ENCODE measurements at regions not wholly inside any gene's neighbourhood (a gene's known extent, or its start where the extent isn't known, plus 50 kb on each side); places are given as distances from the start of the nearest gene placed in this dataset.
A peak's percentile ranks its signal among the peaks of the same experiment; 100 is the strongest.
"Not testable (repeated sequence)": the region's sequence is repeated elsewhere in the genome, so short reads cannot be mapped to it uniquely, and the experiment has no call there.

- Mint-ChIP-seq H3K27me3 (no peaks in the 10 kb centered on the region), H3K4me3 (no peak overlapping the region), H3K9me3 (peaks cover 9% of the 10 kb centered on the region), H3K27ac (no peak overlapping the region), H3K36me3 (peaks cover 4% of the 10 kb centered on the region), H3K4me1 (no peaks in the 10 kb centered on the region)
- DNase-seq (ENCODE audit: low spot score in 2 of 2) (no peak), ATAC-seq (ENCODE audit: low read depth) (no peak)
Measured at GRCh38 chr20:39745380-39745779, 783.2 kb downstream of the DHX35 start.

DNA sequence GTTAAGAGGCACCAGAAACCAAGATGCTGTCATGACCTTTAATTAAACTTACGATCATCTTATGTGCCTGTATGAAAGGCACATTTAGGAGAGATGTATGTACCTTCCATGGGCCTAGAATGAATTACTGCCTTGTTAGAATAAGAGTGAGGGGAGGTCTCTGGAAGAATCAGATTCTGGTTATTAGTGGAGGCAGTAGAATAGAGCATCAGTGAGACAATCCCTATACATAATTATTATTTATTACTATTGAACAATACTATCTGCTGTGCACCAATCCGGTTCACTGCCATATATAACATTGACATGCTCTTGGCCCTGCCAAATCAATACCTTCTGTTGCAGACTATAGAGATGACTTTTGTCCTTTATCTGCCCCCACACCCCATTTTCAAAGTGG, 776.5 kb downstream of the DHX35 start:
- H3K27me3 Mint-ChIP-seq: no peaks in the 10 kb centered on the region
- DNase-seq (ENCODE audit: low spot score in 2 of 2): no peak
- H3K36me3 Mint-ChIP-seq: no peaks in the 10 kb centered on the region
- H3K27ac Mint-ChIP-seq: no peak overlapping the region
- H3K4me1 Mint-ChIP-seq: no peaks in the 10 kb centered on the region
- H3K9me3 Mint-ChIP-seq: no peaks in the 10 kb centered on the region
- no peak for ATAC-seq (ENCODE audit: low read depth)
- H3K4me3 Mint-ChIP-seq: no peak overlapping the region

DNA sequence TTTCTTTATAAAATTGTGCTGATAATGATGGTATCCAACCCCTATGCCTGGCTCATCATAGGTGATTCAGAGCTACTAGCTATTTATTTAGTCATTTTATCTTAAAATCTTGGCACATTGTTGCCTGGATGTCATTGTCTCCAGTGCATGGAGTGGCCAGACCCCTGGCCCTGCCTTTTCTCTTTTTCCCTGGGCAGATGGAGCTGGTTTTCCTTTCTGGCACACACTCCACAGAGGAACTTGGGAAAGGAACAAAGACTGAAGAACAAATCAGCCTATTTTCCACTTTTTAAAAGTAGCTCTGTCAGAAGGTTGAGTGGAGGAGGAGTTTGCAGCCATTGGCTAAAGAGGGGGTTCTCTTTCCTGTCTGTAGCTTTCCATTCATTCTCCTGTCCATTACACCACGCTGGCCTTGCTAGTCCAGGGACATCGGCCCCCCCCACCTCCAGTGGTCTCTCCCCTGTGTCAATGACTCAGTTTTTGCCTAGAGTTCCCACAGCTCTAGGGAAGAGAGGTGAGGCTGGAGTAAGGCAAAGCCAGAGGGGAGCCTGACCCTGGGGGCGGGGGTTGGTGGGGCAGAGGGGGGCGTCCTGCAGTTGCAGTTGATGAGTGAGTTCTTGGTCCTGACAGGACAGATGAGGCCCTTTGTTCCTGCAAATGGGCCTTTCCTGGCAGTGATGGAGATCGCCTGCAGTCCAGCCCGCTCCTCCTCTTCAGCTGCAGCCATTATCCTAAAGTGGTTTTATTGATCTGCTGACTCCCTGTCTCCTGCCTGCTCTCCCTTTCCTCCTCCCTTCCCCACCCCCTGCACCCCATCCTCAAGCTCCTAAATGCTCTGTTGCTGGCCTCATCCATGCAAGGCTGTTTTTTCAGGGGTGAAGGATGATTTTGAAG, 774.5 kb downstream of the DHX35 start:
- Mint-ChIP-seq H3K4me3 (no peak overlapping the region), H3K4me1 (no peaks in the 10 kb centered on the region), H3K9me3 (no peaks in the 10 kb centered on the region), H3K27me3 (no peaks in the 10 kb centered on the region), H3K27ac (no peak overlapping the region), H3K36me3 (peaks cover 2% of the 10 kb centered on the region)
- DNase-seq (ENCODE audit: low spot score in 2 of 2): no peak
- ATAC-seq (ENCODE audit: low read depth): no peak

GRCh38 chr20:39725513-39725912, 763.4 kb downstream of the DHX35 start:
- H3K36me3 Mint-ChIP-seq, H3K4me1 Mint-ChIP-seq: not testable (repeated sequence)
- peaks cover 14% of the 10 kb centered on the region for H3K9me3 Mint-ChIP-seq

GRCh38 chr20:39719293-39719692, 757.1 kb downstream of the DHX35 start:
- Mint-ChIP-seq H3K4me3 (no peak overlapping the region), H3K4me1 (no peaks in the 10 kb centered on the region), H3K27ac (no peak overlapping the region), H3K9me3 (peaks cover 1% of the 10 kb centered on the region), H3K27me3 (no peaks in the 10 kb centered on the region), H3K36me3 (no peaks in the 10 kb centered on the region)
- ATAC-seq (ENCODE audit: low read depth) (no peak), DNase-seq (ENCODE audit: low spot score in 2 of 2) (no peak)

More at GRCh38 chr20:39725513-39725912, 763.4 kb downstream of the DHX35 start:
- ATAC-seq (ENCODE audit: low read depth); H3K4me3 Mint-ChIP-seq; DNase-seq (ENCODE audit: low spot score in 2 of 2); H3K27ac Mint-ChIP-seq; H3K27me3 Mint-ChIP-seq: not testable (repeated sequence)

DNA sequence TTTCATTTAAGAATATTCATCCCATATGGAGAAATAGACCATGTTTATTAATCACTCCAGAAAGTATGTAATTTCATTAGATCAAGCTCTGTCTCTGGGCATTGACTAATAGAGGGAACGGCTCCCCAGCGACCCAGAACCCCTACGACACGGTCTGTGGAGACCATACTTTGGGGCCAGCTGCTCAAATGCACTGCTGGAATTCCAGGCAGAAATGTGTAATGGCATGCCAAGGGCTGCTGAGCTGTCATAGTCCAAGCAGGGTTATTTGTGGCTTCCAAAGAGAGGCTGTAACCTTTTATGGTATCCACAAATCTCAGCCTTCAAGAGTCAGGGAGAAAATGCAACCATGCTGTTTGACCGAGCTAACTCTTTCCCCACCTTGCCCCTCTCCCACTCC, 755.8 kb downstream of the DHX35 start:
- ATAC-seq (ENCODE audit: low read depth): no peak
- Mint-ChIP-seq H3K27me3 (peaks cover 2% of the 10 kb centered on the region), H3K4me1 (no peaks in the 10 kb centered on the region), H3K27ac (no peak overlapping the region), H3K4me3 (no peak overlapping the region), H3K9me3 (peaks cover 1% of the 10 kb centered on the region), H3K36me3 (no peaks in the 10 kb centered on the region)
- DNase-seq (ENCODE audit: low spot score in 2 of 2): no peak

GRCh38 chr20:39716796-39717341, 754.7 kb downstream of the DHX35 start:
- Mint-ChIP-seq H3K36me3 (no peaks in the 10 kb centered on the region), H3K4me1 (no peaks in the 10 kb centered on the region), H3K27me3 (peaks cover 2% of the 10 kb centered on the region), H3K27ac (no peak overlapping the region), H3K9me3 (peaks cover 1% of the 10 kb centered on the region), H3K4me3 (no peak overlapping the region)
- ATAC-seq (ENCODE audit: low read depth) (no peak), DNase-seq (ENCODE audit: low spot score in 2 of 2) (no peak)

GRCh38 chr20:39713076-39713840, 751.1 kb downstream of the DHX35 start:
- ATAC-seq (ENCODE audit: low read depth): no peak
- Mint-ChIP-seq H3K36me3 (no peaks in the 10 kb centered on the region), H3K27me3 (peaks cover 2% of the 10 kb centered on the region), H3K27ac (no peak overlapping the region), H3K4me1 (no peaks in the 10 kb centered on the region), H3K4me3 (no peak overlapping the region), H3K9me3 (peaks cover 3% of the 10 kb centered on the region)
- DNase-seq (ENCODE audit: low spot score in 2 of 2): no peak

DNA sequence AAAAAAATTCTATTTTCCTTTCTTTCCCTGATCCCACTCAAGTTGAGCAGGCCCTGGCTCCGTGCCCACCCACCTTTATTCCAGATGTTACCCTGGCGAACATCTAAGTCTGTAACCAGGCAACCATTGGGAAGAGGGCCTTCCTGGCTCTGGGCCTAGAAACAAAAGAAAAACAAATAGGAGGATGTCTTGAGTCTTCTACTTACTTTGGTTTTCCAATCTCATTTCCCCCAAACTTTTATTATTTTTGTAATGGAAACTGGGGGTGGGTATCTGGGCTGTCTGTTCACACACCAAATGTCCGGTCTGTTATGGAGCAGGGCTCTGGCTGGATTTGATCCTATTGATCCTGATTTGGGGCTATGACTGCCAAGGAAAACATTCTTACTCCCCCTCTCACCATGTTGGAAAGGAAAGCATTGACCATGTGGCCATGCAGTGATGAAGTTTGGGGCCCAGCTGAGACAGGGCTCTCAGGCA, 744.1 kb downstream of the DHX35 start:
- Mint-ChIP-seq H3K27me3 (no peaks in the 10 kb centered on the region), H3K4me1 (peaks cover 6% of the 10 kb centered on the region), H3K4me3 (no peak overlapping the region), H3K27ac (no peak overlapping the region), H3K9me3 (no peaks in the 10 kb centered on the region), H3K36me3 (peaks cover 2% of the 10 kb centered on the region)
- DNase-seq (ENCODE audit: low spot score in 2 of 2): no peak
- ATAC-seq (ENCODE audit: low read depth): no peak

GRCh38 chr20:39705032-39705431, 742.9 kb downstream of the DHX35 start:
- H3K27ac Mint-ChIP-seq: no peak overlapping the region

GRCh38 chr20:39703357-39703756, 741.2 kb downstream of the DHX35 start:
- not testable (repeated sequence) for H3K27ac Mint-ChIP-seq; H3K36me3 Mint-ChIP-seq; H3K4me1 Mint-ChIP-seq; ATAC-seq (ENCODE audit: low read depth); DNase-seq (ENCODE audit: low spot score in 2 of 2); H3K27me3 Mint-ChIP-seq; H3K9me3 Mint-ChIP-seq; H3K4me3 Mint-ChIP-seq

More at GRCh38 chr20:39705032-39705431, 742.9 kb downstream of the DHX35 start:
- Mint-ChIP-seq H3K4me3 (no peak overlapping the region), H3K36me3 (peaks cover 2% of the 10 kb centered on the region), H3K9me3 (no peaks in the 10 kb centered on the region), H3K4me1 (peaks cover 6% of the 10 kb centered on the region), H3K27me3 (no peaks in the 10 kb centered on the region)
- ATAC-seq (ENCODE audit: low read depth) (no peak), DNase-seq (ENCODE audit: low spot score in 2 of 2) (no peak)

DNA sequence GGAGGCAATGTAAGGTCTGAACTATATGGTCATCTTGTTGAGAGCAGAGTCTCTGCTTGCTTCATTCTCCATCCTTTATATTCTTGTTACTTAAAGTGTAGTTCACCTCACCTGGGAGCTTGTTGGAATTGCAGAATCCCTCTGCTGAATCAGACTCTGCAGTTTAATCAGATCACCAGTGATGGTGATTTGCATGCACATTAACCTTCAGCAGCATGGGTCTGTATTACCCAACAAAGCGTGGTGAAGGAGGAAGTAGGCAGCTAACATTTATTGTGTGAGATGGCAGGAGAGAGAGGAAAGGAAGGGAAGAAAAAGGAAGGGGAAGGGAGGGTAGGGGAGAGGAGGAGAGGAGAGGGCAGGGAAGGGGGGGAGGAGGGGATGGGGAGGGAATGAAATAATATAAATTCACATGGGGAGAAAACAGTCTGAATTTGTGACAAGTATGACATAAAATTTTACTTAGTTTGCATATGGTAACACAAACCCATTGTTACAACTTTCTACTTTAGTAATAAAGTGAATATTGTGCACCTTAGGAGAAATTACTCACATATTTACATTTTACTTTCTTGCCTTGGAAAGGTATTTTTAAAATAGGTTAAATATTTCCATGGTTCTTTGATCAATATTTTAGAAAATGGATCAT, 740.7 kb downstream of the DHX35 start:
- peaks cover 6% of the 10 kb centered on the region for H3K4me1 Mint-ChIP-seq
- H3K27ac Mint-ChIP-seq: no peak overlapping the region
- no peak overlapping the region for H3K4me3 Mint-ChIP-seq
- ATAC-seq (ENCODE audit: low read depth) (peak; percentile 56), DNase-seq (ENCODE audit: low spot score in 2 of 2) (no peak)
- H3K36me3 Mint-ChIP-seq: peaks cover 2% of the 10 kb centered on the region
- H3K27me3 Mint-ChIP-seq: no peaks in the 10 kb centered on the region
- H3K9me3 Mint-ChIP-seq: no peaks in the 10 kb centered on the region

DNA sequence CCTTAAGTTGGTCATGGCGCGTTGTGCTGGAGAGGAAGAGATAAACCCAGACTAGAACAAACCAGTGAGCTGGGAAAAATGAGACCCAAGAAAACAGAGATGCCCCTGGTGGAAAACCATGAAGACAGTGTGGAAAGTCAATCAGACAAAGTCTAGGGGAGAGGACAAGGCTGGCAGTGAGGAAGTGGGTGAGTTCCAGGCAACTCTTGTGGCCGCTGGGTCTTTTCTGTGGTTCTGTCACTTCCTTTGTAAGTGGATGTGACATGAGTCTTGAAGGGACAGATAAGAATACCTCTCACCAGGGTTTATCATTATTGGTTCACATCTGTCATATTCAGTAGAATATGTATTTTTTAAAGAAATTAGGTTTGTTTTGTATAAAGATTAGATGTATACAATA, 738.4 kb downstream of the DHX35 start:
- Mint-ChIP-seq H3K4me1 (peaks cover 8% of the 10 kb centered on the region), H3K27me3 (no peaks in the 10 kb centered on the region), H3K9me3 (no peaks in the 10 kb centered on the region), H3K27ac (no peak overlapping the region), H3K4me3 (no peak overlapping the region), H3K36me3 (peaks cover 2% of the 10 kb centered on the region)
- ATAC-seq (ENCODE audit: low read depth) (no peak), DNase-seq (ENCODE audit: low spot score in 2 of 2) (no peak)

Measured in memory B cell (primary cell).